IMR-90 (cell line): ENCODE measurements at regions not wholly inside any gene's neighbourhood (a gene's known extent, or its start where the extent isn't known, plus 50 kb on each side); places are given as distances from the start of the nearest gene placed in this dataset.

Experiments
- ATAC-seq: fragments of 200-7000 bp; cut with Tn5 transposase; 2 replicates; pipeline ENCODE4 v1.9.1; 2020; ENCODE audit warnings: low read depth, mild to moderate bottlenecking, moderate library complexity
- BruUV-seq: library from RNA; stranded (reverse); fragments of 400-500 nt; replicated peaks from 2 replicates; lab custom pipeline; 2021; lab: Mats Ljungman, UMichigan
- CTCF ChIA-PET: fragments of 300-600 bp; formaldehyde crosslinking; extraction: SDS; loops from one replicate; lab custom pipeline; 2021; ENCODE audit warnings: antibody characterized with exemption; lab: Yijun Ruan, JAX
- POLR2A ChIA-PET: fragments of 300-600 bp; sonication (Branson Sonifier 250); formaldehyde crosslinking; loops from one replicate; lab custom pipeline; 2022; ENCODE audit warnings: antibody characterized with exemption; ENCODE audit not compliant: unreplicated experiment; lab: Charles Lee
- DNase-seq: peaks from one replicate; pipeline ENCODE4 v3.0.0; 2013
- H2AFZ ChIP-seq: replicated peaks from 2 replicates; pipeline ENCODE3; 2013; ENCODE audit warnings: low read length, mild to moderate bottlenecking; ENCODE audit not compliant: poor library complexity
- H2AK5ac ChIP-seq: 2 replicates; pipeline ENCODE4 v1.6.1; 2013; ENCODE audit warnings: low read depth, low read length, inconsistent platforms
- H2AK9ac ChIP-seq: replicated peaks from 2 replicates; pipeline ENCODE3; 2013; ENCODE audit warnings: mild to moderate bottlenecking, low read depth, low read length, moderate library complexity; ENCODE audit not compliant: poor library complexity
- H2BK120ac ChIP-seq: 2 replicates; pipeline ENCODE4 v1.6.1; 2013; ENCODE audit warnings: low read depth, low read length, inconsistent platforms
- H2BK15ac ChIP-seq: 3 replicates; pipeline ENCODE4 v1.6.1; 2013; ENCODE audit warnings: low read depth, low read length, inconsistent platforms
- H2BK20ac ChIP-seq: 2 replicates; pipeline ENCODE4 v1.6.1; 2013; ENCODE audit warnings: low read depth, mild to moderate bottlenecking, inconsistent platforms, low read length, moderate library complexity
- H2BK5ac ChIP-seq: 2 replicates; pipeline ENCODE4 v1.6.1; 2013; ENCODE audit warnings: mild to moderate bottlenecking, low read depth, low read length, inconsistent platforms; ENCODE audit not compliant: poor library complexity, severe bottlenecking
- H3K14ac ChIP-seq: replicated peaks from 2 replicates; pipeline ENCODE4 v1.6.1; 2013; ENCODE audit warnings: low read depth, low read length, inconsistent platforms
- H3K18ac ChIP-seq: 2 replicates; pipeline ENCODE4 v1.6.1; 2013; ENCODE audit warnings: low read depth, low read length, control low read depth
- H3K23ac ChIP-seq: 2 replicates; pipeline ENCODE4 v1.6.1; 2013; ENCODE audit warnings: low read depth, low read length, inconsistent platforms
- H3K27ac ChIP-seq: 2 replicates; pipeline ENCODE4 v1.5.1; 2013; ENCODE audit warnings: mild to moderate bottlenecking, control low read depth, low read length; ENCODE audit not compliant: insufficient read depth
- H3K27me3 ChIP-seq: 2 replicates; pipeline ENCODE4 v1.6.1; 2013; ENCODE audit warnings: low read length; ENCODE audit not compliant: control insufficient read depth, insufficient read depth
- H3K36me3 ChIP-seq: 2 replicates; pipeline ENCODE4 v1.6.1; 2013; ENCODE audit warnings: low read length, mixed read lengths; ENCODE audit not compliant: control insufficient read depth, insufficient read depth
- H3K4ac ChIP-seq: 2 replicates; pipeline ENCODE4 v1.6.1; 2013; ENCODE audit warnings: low read depth, low read length, inconsistent platforms
- H3K4me1 ChIP-seq: 2 replicates; pipeline ENCODE4 v1.6.1; 2013; ENCODE audit warnings: low read length, mixed read lengths; ENCODE audit not compliant: control insufficient read depth, insufficient read depth
- H3K4me2 ChIP-seq: 2 replicates; pipeline ENCODE4 v1.6.1; 2013; ENCODE audit warnings: low read depth, mild to moderate bottlenecking, control low read depth, low read length, moderate library complexity
- H3K4me3 ChIP-seq: 2 replicates; pipeline ENCODE4 v1.5.1; 2013; ENCODE audit warnings: low read depth, mild to moderate bottlenecking, control low read depth, low read length, moderate library complexity; ENCODE audit not compliant: insufficient read depth
- H3K56ac ChIP-seq: 2 replicates; pipeline ENCODE4 v1.6.1; 2013; ENCODE audit warnings: low read length, inconsistent platforms; ENCODE audit not compliant: insufficient read depth; ENCODE audit errors: extremely low read depth
- H3K79me1 ChIP-seq, 2 experiments: 2 replicates each; pipeline ENCODE4 v1.6.1; 2013; ENCODE audit warnings: low read length in 2 of 2, inconsistent platforms in 1 of 2, low read depth in 1 of 2
- H3K9ac ChIP-seq: 2 replicates; pipeline ENCODE4 v1.6.1; 2013; ENCODE audit warnings: low read depth, low read length, control low read depth
- H3K9me1 ChIP-seq: 2 replicates; pipeline ENCODE4 v1.6.1; 2013; ENCODE audit warnings: low read length, inconsistent platforms; ENCODE audit not compliant: insufficient read depth
- H3K9me3 ChIP-seq: 2 replicates; pipeline ENCODE4 v1.6.1; 2013; ENCODE audit warnings: low read length; ENCODE audit not compliant: control insufficient read depth, insufficient read depth
- H4K20me1 ChIP-seq: 2 replicates; pipeline ENCODE4 v1.6.1; 2013; ENCODE audit warnings: low read length, inconsistent platforms; ENCODE audit not compliant: insufficient read depth
- H4K5ac ChIP-seq: 2 replicates; pipeline ENCODE4 v1.6.1; 2013; ENCODE audit warnings: mild to moderate bottlenecking, low read depth, low read length, control low read depth
- H4K8ac ChIP-seq, 2 experiments: 2 replicates each; pipeline ENCODE4 v1.6.1; 2013; ENCODE audit warnings: low read depth in 2 of 2, low read length in 2 of 2, control low read depth in 1 of 2, inconsistent platforms in 1 of 2
- H4K91ac ChIP-seq: 2 replicates; pipeline ENCODE4 v1.6.1; 2013; ENCODE audit warnings: low read depth, low read length, inconsistent platforms; ENCODE audit not compliant: insufficient read depth
- BHLHE40 ChIP-seq: fragments of 150-350 bp; IDR thresholded peaks from 2 replicates; pipeline ENCODE4 v1.6.1; 2016; ENCODE audit warnings: mild to moderate bottlenecking, low read depth, low read length
- CEBPB ChIP-seq: IDR thresholded peaks from 2 replicates; pipeline ENCODE4 v1.6.1; 2012; ENCODE audit warnings: low read depth, low read length, improper control_type of control experiment
- CHD1 ChIP-seq: IDR thresholded peaks from 2 replicates; pipeline ENCODE4 v1.6.1; 2012; ENCODE audit warnings: low read depth, low read length, improper control_type of control experiment
- FOS ChIP-seq: fragments of 150-350 bp; IDR thresholded peaks from 2 replicates; pipeline ENCODE4 v1.6.1; 2016; ENCODE audit warnings: low read depth, low read length
- MAZ ChIP-seq: IDR thresholded peaks from 2 replicates; pipeline ENCODE4 v1.6.1; 2012; ENCODE audit warnings: low read depth, mild to moderate bottlenecking, low read length, improper control_type of control experiment, moderate library complexity, borderline replicate concordance
- MXI1 ChIP-seq: IDR thresholded peaks from 2 replicates; pipeline ENCODE4 v1.6.1; 2012; ENCODE audit warnings: low read depth, mild to moderate bottlenecking, low read length, moderate library complexity, borderline replicate concordance
- NFE2L2 ChIP-seq: fragments of 150-350 bp; IDR thresholded peaks from 2 replicates; pipeline ENCODE4 v1.6.1; 2016; ENCODE audit warnings: low read depth, mild to moderate bottlenecking, low read length
- RAD21 ChIP-seq: IDR thresholded peaks from 2 replicates; pipeline ENCODE4 v1.6.1; 2012; ENCODE audit warnings: low read length, improper control_type of control experiment
- RCOR1 ChIP-seq: IDR thresholded peaks from 2 replicates; pipeline ENCODE4 v1.6.1; 2012; ENCODE audit warnings: mild to moderate bottlenecking, low read length, improper control_type of control experiment; ENCODE audit not compliant: insufficient replicate concordance
- SMC3 ChIP-seq: fragments of 150-350 bp; IDR thresholded peaks from 2 replicates; pipeline ENCODE4 v1.6.1; 2016; ENCODE audit warnings: low read depth, mild to moderate bottlenecking, antibody characterized with exemption, low read length, moderate library complexity
- WGBS, 2 experiments: methylation state at CpG; one replicate each; pipeline versions ENCODE4 v1.1.5 to v1.1.7; 2013; ENCODE audit warnings: missing lambda C conversion rate in 2 of 2; ENCODE audit not compliant: insufficient read length in 1 of 2; ENCODE audit errors: extremely low coverage in 2 of 2; 5-methylcytosine and 5-hydroxymethylcytosine counted together
- dilution Hi-C: fragments of 300-500 bp; cut with HindIII; formaldehyde crosslinking; loops from one replicate; pipeline ENCODE4 v1.14.3; 2018; ENCODE audit warnings: low sequenced_read_pairs; ENCODE audit not compliant: unreplicated experiment
- in situ Hi-C: fragments of 300-500 bp; cut with MboI; formaldehyde crosslinking; loops from 3 replicates; pipeline ENCODE4 v1.14.3; 2019; ENCODE audit warnings: low sequenced_read_pairs, inconsistent platforms, mixed read lengths
- intact Hi-C: fragments of 100-400 bp; cut with micrococcal nuclease; formaldehyde crosslinking; loops from 2 replicates; pipeline ENCODE4 v1.10.0; 2022
- TF ChIP-seq, protein P1 (sequence below): fragments of 150-350 bp; IDR thresholded peaks from 2 replicates; pipeline ENCODE4 v1.6.1; 2017; ENCODE audit warnings: mild to moderate bottlenecking, antibody characterized with exemption, low read length, low read depth
- TF ChIP-seq, protein P2 (sequence below): fragments of 150-350 bp; IDR thresholded peaks from 2 replicates; pipeline ENCODE4 v1.6.1; 2016; ENCODE audit warnings: low read depth, mild to moderate bottlenecking, low read length, moderate library complexity, borderline replicate concordance

DNA sequence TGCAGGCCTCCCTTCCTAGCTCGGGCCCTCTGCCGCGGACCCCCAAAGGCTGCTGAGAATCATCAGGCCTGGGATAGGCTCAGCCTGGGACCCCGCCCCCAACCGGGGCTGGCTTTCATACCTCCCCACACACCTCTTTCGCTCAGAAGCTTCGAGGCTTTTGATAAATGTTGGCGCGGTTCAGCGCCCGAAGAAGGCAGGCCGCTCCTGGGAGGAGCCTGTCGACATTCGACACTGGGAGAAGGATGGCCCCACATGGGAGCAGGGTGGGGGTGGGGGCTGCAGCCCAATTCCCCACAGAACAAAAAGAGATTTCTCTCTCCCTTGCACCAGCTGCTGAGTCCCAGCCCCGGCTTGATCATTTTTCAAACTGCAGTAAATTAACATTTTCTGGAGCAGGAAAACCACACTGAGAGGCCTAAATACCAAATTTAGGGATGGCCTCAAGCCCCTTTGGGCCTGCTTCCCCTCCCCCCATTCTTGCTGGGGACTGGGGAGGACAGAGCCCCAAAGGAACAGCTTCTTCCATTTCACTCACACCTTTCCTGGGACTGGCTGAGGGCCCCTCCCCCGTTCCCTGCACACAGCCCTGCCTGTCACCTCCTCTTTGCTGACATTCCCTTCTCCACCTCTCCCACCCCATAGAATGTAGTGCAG, 112.9 kb upstream of the PJA1 start:
- dilution Hi-C loops (no loop called here), intact Hi-C loops (no loop called here), in situ Hi-C loops (no loop called here)
- peaks cover 2% of the 10 kb centered on the region; the same call in 1 of the 2 replicates for H3K9me3 ChIP-seq
- BruUV-seq = no TSS peak
- no peak overlapping the region for H3K4ac ChIP-seq
- H3K4me2 ChIP-seq = no peak overlapping the region
- CTCF ChIA-PET = no interaction called here
- no peak overlapping the region for H3K18ac ChIP-seq
- no CpG with 5 or more reads among the region's 16 CpGs for WGBS, 2 experiments
- ATAC-seq = no peak
- H3K9me1 ChIP-seq = 0 out of 2 replicates have a peak, but pooled peaks cover 3% of the 10 kb centered on the region
- no peak overlapping the region for H3K23ac ChIP-seq
- no peak overlapping the region for H3K4me3 ChIP-seq
- no peak overlapping the region for H2AK9ac ChIP-seq
- H2AFZ ChIP-seq = no peak overlapping the region
- H3K56ac ChIP-seq = no peak overlapping the region
- H2BK5ac ChIP-seq = no peak overlapping the region
- H3K4me1 ChIP-seq = peaks cover 3% of the 10 kb centered on the region; the same call in 1 of the 2 replicates
- no peak overlapping the region for H2BK20ac ChIP-seq
- H3K14ac ChIP-seq = no peak overlapping the region
- H3K36me3 ChIP-seq = no peaks in the 10 kb centered on the region
- TF ChIP-seq CEBPB (no peak), BHLHE40 (no peak), NFE2L2 (no peak), CHD1 (no peak), MXI1 (no peak), RAD21 (no peak), FOS (no peak), RCOR1 (no peak), SMC3 (no peak), MAZ (no peak)
- TF ChIP-seq, protein P1, sequence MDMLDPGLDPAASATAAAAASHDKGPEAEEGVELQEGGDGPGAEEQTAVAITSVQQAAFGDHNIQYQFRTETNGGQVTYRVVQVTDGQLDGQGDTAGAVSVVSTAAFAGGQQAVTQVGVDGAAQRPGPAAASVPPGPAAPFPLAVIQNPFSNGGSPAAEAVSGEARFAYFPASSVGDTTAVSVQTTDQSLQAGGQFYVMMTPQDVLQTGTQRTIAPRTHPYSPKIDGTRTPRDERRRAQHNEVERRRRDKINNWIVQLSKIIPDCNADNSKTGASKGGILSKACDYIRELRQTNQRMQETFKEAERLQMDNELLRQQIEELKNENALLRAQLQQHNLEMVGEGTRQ = no peak
- TF ChIP-seq, protein P2, sequence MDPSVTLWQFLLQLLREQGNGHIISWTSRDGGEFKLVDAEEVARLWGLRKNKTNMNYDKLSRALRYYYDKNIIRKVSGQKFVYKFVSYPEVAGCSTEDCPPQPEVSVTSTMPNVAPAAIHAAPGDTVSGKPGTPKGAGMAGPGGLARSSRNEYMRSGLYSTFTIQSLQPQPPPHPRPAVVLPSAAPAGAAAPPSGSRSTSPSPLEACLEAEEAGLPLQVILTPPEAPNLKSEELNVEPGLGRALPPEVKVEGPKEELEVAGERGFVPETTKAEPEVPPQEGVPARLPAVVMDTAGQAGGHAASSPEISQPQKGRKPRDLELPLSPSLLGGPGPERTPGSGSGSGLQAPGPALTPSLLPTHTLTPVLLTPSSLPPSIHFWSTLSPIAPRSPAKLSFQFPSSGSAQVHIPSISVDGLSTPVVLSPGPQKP = no peak
- H4K20me1 ChIP-seq = no peaks in the 10 kb centered on the region; the same call in 1 of the 2 replicates
- no peak for DNase-seq
- H4K91ac ChIP-seq = no peak overlapping the region
- no peak overlapping the region for H3K27ac ChIP-seq
- POLR2A ChIA-PET = no interaction called here
- no peaks in the 10 kb centered on the region for H3K79me1 ChIP-seq
- H2BK120ac ChIP-seq = no peak overlapping the region
- no peak overlapping the region for H2BK15ac ChIP-seq
- no peak overlapping the region for H3K9ac ChIP-seq
- H4K5ac ChIP-seq = no peak overlapping the region
- no peak overlapping the region for H2AK5ac ChIP-seq
- no peak overlapping the region for H4K8ac ChIP-seq
- peaks cover 58% of the 10 kb centered on the region for H3K27me3 ChIP-seq
